ENCODE measurements at regions not wholly inside any gene's neighbourhood (a gene's known extent, or its start where the extent isn't known, plus 50 kb on each side); places are given as distances from the start of the nearest gene placed in this dataset.

DNA sequence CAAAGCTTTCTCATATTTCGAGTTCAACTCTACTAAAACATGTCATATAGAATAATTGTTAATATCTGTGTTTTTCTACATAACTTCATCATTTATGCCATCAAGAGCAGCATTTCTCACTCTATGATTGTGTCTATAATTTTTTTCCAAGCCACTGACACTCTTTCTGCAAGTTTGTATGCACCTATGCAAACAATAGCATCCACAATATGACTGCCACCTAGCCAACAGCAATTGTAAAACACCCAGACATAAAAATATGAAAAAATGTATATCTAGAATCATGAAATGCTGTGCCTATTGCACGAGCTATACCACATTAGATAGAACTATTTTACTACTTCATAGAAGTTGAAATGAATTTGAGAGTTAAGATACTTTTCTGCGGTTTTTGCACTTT, 286.5 kb upstream of the MARCKS start:
- no peak for DNase-seq (ENCODE audit: low read depth)

GRCh38 chr6:113574147-113574546, 283.0 kb upstream of the MARCKS start:
- no peak for DNase-seq (ENCODE audit: low read depth)

GRCh38 chr6:113576310-113576709, 280.8 kb upstream of the MARCKS start:
- DNase-seq (ENCODE audit: low read depth) = no peak

DNA sequence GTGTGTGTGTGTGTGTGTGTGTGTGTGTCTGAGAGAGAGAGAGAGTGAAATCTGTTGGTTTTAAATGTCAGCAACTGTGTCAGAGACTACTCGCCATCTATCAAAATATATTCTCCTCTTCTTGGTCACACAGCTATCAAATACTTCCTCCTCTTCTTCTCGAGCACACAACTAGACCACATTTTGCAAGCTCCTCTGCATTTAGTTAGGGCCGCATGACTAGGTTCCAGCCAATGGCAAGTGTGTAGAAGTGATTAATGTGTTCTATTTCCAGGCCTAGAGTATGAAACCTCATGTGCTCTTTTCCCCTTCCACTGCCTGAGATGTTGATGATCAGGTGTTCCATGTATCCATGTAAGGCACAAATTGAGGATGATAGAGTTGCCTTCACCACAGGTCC, 278.5 kb upstream of the MARCKS start:
- no peak for DNase-seq (ENCODE audit: low read depth)

DNA sequence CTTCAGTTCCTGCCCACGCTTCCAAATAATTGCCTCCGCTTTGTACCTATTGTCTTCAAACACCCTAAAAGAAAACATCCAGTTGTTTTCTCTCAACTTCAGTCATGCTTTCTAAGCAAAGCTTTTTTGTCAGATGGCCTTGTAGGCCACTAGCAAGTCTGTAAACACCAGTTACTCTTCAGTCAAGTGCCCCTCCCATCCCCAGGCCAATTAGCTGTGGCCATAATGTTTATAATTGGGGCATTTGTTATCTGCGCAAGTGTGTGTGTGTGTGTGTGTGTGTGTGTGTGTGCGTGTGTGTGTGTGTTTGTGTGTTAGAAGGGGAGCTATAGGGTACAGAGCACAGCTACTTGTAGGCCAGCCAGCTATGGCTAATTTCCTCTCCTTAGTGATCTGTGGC, 272.4 kb upstream of the MARCKS start:
- no peak for DNase-seq (ENCODE audit: low read depth)

DNA sequence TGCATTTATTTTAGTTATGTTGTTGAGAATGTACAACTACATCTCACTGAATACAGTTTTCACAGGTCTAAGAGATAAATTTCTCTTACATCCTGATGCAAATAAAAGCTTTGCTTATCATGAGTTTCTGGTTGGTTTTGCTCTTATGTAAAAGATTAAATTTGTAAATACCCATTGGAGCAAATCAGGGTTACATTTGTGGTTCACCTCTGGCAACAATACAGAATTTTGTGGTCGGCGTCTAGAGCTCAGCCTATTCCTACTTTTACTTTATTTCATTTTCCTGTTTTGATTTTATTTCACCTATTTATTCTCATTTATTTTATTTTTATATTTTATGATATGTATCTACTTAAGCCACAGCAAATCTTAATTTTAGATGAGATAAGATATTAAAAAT, 271.9 kb upstream of the MARCKS start:
- DNase-seq (ENCODE audit: low read depth) = no peak

- DNase-seq (ENCODE audit: low read depth) = no peak
Observed at GRCh38 chr6:113586413-113587077, 270.6 kb upstream of the MARCKS start.

- no peak for DNase-seq (ENCODE audit: low read depth)
Observed at GRCh38 chr6:113587078-113587699, 270.0 kb upstream of the MARCKS start.

DNA sequence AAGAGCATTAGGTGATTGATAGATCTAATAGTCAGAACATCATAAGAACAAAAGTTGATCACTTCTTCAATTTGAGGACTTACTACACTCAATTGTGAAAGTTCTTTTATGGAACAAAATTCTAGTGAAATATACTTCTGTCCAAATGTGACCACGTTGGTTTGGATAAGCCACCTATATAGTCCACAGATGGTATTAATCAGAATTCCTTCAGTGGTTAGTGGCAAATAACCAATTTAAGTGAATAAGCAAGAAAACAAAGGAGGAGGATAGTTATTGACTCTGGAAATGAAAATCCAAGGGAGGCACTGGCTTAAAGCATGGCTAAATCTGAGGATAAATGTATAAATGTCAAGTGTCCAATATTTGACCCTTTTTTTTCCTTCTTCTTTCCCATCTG, 268.5 kb upstream of the MARCKS start:
- no peak for DNase-seq (ENCODE audit: low read depth)

DNA sequence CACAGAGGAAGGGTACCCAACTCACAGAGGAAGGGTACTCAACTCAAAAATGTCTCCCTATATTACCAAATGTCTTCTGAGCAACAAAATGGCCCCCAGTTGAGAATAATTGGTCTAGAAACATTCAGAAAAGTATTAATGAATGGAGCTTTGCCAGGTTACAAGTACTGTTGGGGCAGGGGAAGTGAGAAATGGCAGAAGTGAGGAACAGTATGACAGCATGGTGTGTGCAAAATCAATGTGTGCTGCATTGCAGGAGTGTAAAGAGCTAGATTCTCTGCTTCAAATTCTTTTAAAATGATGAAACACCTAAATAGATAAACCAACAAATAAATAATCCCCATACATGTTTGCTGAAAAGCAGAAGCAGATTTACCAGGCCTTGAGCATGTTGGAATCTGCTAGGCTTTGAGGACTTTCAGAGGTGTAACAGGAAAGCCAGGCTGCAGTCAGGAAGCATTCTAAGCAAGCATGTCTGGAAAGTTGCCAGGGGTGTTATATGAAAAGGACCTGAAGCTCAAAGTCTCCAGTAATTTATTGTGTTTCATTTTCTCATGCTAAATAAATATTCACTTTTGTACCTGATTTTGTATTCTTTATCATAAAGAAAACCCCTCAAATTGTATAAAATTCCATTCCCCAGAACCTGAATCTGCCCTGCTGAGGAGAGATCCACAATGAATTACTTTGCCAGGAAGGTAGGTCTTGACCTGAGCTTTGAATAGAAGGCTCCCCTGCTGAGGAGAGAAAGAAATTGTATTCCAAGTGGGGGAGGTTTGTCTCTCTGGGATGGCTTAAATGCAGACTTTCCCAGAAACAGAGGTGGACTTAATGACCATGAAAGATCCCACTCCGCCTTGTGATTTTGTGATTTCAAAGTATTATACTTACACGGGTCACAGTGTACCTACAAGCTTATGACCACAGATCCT, 265.0 kb upstream of the MARCKS start:
- DNase-seq (ENCODE audit: low read depth) = no peak

GRCh38 chr6:113594726-113595125, 262.4 kb upstream of the MARCKS start:
- DNase-seq (ENCODE audit: low read depth) = no peak

DNA sequence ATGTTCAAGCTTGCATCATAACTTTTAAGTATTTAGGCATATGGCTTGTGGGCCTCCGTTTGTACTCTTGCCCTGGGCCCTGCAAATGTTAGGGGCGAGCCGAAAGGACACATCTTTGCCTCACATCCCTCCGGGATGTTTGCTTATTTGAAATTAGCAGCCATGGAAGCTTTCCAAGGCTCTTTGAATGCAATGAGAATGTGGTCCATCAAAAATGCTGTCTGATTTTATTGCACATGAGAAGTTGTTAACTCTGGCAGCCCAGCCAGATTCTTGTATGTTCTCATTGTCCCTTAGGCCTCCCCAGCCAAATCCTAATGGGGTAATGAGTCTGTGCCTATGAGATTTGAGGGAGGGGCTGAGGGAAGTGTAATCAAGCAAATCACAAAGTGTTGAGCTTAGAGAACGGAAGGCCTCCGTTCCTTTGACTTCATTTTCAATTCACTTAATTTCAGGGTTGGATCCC, 261.2 kb upstream of the MARCKS start:
- DNase-seq (ENCODE audit: low read depth) = no peak

- DNase-seq (ENCODE audit: low read depth) = no peak
Observed at GRCh38 chr6:113596387-113597230, 260.5 kb upstream of the MARCKS start.

DNA sequence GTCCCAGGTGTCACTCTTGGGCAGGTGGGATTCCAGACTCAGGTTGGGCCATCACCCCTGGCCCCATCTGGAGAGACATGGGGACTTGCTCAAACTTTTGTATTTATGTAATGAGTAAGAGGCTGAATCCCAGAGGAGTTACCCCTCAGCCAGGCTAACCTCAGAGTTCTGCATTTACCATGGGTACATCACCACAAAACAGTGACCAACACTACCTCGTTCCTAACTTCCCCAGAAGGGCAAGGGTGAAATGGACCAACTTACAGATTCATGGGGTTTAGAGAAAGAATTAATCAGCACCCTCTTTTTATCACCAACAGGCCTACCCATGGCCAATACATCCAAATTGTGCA, 259.9 kb upstream of the MARCKS start:
- DNase-seq (ENCODE audit: low read depth) = no peak

GRCh38 chr6:113598786-113599185, 258.4 kb upstream of the MARCKS start:
- no peak for DNase-seq (ENCODE audit: low read depth)

DNA sequence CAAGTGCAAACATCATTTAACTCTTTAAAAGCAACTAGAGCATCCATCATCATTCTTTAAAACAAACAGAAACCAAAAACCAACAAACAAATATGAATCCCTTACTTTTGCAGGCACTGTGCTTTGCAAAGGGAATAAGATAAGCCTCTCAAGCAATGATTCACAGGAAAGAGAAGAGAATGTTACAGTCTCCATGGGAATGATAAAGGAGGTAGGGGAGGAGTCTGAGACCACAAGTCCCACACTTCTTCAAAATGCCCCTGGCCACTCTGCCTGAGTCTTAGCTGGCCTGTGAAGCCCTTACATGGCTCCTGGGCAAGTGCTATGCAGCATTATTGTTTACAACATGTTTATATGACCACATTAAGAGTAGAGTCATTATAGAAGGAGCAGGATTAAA, 257.7 kb upstream of the MARCKS start:
- no peak for DNase-seq (ENCODE audit: low read depth)

- DNase-seq (ENCODE audit: low read depth) = no peak
Observed at GRCh38 chr6:113600551-113601339, 256.4 kb upstream of the MARCKS start.

GRCh38 chr6:113607821-113608545, 249.2 kb upstream of the MARCKS start:
- DNase-seq (ENCODE audit: low read depth) = no peak

DNA sequence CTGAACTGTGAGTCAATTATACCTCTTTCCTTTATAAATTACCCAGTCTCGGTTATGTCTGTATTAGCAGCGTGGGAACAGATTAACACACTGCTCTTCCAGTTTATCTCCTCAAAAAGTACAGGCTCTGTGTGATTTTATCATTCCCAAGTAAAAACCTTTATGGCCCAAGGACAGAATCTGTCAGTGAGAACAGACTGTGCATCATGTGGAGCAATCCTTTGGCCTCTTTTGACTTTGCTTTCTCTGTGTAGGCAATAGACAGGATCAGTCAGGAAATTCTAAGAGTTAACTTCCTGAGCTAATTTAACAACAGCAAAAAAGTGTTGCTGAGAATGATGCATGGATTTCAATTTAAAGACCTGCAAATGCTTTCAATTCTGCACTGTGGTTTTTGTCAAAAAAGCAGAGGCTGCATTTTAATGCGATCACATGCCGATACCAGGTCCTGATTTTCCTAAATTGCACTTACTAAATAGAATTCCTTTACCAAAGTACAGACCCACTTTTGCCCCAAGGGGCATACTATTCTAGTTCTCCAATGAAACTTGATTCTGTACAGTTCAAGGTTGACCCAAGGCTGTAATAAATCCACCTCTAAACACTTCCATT, 246.7 kb upstream of the MARCKS start:
- no peak for DNase-seq (ENCODE audit: low read depth)

DNA sequence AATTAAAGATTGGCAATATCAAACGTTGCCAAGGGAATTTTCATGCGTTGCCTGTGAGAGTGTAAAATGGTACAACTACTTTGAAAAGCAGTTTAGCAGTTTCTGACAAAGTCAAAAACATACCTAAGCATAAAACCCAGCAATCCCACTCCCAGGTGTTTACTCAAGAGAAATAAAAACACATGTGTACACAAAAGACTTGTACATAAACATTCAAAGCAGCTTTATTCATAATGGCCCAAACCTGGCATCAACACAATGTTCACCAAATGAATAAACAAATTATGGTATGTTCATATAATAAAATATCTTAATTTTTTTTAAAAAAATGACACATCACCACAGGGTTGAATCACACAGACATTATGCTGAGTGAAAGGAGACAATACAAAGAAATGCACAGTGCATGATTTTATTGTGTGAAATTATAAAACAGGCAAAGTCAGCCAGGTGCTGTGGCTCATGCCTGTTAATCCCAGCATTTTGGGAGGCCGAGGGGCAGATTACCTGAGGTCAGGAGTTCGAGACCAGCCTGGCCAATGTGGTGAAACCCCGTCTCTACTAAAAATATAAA, 240.4 kb upstream of the MARCKS start:
- DNase-seq (ENCODE audit: low read depth) = no peak

All from T-helper 22 cell (primary cell).